T-helper 9 cell (primary cell): ENCODE measurements at regions not wholly inside any gene's neighbourhood (a gene's known extent, or its start where the extent isn't known, plus 50 kb on each side); places are given as distances from the start of the nearest gene placed in this dataset.
"Not testable (repeated sequence)": the region's sequence is repeated elsewhere in the genome, so short reads cannot be mapped to it uniquely, and the experiment has no call there.

Experiments used
- DNase-seq: peaks from one replicate; pipeline ENCODE4 v3.0.0-alpha.2; 2020

DNA sequence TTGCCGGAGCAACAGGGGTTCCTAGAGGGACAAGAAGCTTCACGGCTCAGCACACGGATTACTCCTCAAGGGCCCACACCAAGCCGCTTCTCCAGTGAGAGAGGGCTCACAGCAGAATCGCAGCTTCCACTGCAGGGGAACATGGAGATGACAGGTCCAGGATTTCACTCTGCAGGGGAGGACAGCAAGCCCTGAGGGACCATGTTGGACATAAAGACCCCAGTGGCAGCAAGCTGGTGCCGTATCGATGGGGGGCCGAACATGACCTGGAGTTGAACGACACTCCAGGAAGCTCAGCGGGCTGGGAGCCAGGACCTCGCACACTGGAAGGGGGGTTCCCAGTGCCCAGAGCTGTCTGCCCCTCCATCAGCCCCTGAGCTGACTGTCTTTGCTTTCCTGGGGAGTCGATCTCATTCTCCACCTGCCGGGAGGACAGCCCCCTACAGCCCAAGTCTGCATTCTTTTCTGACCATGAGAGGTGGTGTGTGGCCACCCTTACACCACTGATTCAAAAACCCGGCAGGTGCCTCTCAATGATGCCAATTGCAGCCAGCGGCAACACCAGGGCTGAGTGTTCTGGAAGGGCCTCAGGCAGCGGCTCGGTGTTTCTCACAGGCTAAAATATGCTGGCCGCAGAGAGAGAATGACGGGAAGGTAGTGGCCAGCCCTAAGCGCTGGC is 194.5 kb upstream of the CDH4 start:
- DNase-seq = no peak

DNA sequence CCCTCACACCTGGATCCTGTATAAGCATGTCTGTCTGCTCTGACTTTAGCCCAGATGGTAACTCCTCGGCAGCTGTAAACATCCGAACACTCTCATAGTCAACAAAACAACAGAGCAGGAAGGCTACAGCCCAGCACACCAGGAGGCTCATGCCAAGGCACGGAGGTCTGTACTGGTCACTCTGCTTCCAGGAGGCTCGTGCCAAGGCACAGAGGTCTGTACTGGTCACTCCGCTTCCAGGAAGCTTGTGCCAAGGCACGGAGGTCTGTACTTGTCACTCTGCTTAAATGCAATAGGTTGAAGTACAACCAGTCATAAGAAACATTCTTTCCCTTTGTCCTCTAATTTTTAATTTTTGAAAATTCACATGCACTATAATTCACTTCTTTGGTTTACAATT is 190.1 kb upstream of the CDH4 start:
- DNase-seq = no peak

DNA sequence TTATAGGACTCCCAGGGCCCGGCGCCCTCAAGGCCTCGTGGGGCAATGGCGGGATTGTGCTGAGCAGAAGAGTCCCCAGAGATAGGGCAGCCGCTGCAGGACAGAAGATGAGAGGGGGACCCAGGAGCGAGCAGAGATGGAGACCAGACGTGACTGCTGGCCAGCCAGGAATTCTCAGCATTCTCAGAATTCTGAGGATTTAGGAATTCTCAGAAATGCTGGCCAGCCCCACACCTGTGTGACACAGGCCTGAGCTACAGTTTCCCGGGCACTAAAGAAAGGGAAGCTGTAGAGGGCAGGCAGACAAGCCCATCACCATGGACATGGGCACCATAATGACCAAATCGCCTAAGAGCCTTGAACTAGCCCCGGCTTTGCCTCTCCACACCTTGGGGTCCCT is 186.2 kb upstream of the CDH4 start:
- DNase-seq = no peak

DNA sequence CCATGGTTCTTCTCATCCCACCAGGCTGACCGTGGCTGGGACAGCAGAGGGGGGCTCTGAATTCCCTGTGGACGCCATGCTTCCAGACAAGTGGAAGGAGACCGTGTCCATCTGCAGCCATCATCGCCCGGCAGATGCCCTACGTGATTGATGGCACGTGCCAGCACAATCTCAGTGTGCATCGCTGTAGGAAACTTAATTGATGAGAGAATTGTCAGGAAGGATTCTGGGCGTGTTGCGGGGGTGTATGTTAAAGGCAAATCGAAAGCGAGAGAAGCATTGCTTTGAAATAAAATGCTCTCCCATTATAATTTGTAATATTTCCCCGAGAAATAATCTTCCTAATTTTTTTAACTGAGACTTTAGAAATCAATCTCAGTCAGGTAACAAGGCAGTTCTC is 185.5 kb upstream of the CDH4 start:
- DNase-seq = no peak

DNA sequence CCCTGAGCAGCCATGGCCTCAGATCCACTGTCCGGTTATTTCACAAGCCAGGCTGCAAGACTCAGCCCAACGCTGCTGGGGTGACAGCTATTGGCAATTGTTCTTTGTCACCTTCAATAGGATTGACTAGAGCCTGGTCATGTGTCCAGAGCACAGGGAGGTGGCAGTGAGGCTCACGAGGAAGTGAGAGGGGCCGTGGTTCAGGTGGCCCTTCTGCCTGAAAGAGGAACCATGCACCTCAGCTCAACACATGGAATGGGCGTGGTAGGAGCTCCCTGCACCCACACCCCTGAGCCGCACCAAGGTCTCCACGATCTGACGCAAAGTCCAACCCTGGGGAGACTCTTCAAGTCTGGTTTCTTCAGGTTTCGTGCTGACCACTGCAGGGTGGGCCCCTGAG is 184.8 kb upstream of the CDH4 start:
- no peak for DNase-seq

DNA sequence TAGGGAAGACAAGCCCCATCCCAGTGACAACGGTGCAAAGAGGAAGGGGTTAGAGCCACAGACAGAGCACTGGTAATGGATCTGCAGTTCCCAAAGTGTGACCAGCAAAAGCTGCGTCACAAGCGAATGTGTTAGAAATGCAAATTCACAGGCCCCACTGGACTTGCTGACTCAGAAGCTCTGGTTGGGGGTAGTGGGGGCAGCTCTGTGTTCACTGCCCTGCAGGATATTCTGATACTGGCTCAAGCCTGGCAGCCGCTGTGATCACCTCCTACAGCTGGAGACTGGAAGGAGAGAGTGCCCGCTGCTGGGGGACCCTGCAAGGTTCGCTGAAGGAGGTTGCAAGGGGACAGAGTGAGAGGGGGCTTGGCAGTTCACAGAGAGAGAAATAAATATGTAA is 179.7 kb upstream of the CDH4 start:
- DNase-seq = no peak

DNA sequence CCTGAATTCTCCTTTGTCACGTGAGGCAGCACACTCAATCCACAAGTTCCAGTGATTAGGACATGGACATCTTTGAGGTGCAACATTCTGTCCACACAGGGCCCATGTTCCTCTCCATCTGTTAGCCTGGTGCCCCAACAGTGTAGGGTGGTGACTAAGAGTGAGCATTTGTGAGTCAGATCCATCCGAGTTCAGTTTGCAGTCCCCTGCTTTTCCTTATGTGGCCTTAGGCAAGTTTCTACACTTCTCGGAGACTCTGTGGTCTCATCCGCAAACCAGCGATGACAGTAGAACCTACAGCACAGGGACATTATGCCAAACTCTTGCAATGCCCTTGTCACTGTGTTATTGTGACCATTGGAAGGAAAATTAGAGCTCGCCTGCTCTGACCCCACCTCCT is 178.7 kb upstream of the CDH4 start:
- DNase-seq = no peak

DNA sequence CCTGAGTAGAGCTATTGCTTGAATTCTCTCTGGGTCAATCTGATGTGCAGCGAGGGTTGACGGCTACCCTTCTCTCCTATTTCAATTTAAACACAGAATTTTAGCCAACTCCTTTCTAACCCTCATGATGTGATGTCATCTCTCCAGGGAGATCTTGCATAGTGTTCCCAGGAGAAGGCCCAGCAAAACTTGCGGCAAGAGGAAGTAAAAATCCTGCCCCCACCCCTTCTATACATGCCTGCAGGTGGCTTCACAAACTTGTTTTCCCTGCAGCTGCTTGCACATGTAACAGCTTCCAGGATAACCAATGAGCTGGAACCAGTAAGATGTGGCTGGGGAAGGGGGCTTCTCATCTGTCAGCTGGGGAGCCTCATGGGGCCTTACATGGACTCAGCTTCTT is 169.3 kb upstream of the CDH4 start:
- DNase-seq = no peak

DNA sequence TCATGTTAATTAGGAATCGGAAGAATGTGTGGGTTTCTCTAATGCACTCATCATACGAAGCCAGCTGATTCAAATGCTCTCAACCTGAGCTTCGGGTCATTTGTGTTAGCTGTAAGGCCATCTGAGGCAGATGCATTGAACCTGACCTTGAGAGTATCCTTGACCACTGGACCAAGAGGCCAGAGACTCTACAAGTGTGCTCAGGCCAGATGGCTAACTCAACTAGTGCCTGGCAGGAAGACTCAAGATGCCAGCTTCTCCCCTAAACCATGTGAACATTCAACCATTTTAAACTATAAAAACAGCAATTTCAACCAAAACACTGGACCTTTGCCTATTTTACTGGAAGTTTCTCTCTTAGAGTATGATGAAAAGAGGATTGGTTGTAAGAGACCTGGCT is 168.6 kb upstream of the CDH4 start:
- DNase-seq = no peak

DNA sequence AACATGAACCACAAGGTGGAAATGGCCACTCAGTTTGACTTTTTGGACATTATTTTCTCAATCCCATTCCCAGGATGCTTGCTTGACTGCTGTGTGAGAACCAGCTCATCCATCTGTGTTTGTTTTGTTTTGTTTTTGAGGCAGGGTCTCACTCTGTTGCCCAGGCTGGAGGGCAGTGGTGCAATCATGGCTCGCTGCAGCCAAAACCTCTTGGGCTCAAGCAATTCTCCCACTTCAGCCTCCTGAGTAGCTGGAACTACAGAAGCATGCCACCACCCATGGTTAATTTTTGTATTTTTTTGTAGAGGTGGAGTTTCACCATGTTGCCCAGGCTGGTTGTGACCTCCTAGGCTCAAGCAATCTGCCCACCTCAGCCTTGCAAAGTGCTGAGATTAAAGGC is 166.0 kb upstream of the CDH4 start:
- DNase-seq = no peak

DNA sequence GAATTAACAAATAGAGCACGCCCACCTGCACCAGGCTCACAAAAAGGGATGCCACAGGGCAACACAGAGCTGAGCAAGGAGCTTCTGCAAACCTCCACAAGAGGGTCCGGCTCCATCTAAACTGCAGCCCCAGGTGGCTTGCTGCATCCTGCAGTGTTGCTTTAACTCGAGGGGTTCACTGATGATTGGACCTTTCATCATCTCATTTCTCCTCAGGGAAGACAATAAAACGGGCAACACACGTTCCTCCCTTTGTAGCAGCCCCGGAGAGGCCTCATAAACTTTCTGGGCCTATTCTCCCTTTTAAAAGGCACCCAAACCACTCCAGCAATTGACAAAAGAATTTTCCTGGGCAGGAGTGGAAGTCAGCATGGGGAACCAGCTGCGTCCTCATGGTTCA is 161.5 kb upstream of the CDH4 start:
- DNase-seq = no peak

DNA sequence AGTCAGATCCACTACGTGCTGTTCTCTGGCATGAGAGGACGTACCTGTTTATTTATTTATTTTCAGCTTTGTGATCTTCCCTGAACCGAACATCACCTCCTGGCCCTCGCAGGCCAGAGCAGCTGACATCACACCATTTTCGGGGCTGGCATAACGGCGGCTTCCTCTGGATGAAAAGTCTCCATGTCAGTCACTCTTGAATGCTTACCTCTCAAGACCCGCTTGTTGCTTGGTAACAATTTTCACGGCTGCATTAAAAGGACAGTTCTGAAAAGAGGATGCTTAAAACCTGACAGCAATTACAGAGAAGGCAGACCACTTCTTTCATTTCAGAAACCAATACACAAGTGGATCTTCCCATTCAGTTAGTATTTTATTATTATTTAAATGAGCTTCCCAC is 159.8 kb upstream of the CDH4 start:
- DNase-seq = no peak

DNA sequence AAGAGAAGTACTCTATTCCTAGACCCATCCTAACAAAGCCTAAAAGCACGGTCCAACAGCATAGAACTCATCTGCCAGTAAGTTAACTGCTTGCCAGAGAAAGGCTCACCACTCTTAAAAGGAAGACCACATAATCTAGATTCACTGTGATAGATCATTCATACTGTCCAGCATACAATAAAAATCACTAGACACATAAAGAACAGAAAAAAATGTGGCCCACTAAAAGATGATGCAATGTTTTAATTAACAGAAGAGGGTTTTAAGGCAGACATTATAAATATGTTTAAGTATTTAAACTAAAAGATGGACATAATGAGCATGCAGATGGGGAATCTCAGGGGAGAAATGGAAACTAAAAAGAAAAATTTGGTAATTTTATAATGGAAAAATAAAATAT is 157.5 kb upstream of the CDH4 start:
- DNase-seq = no peak

DNA sequence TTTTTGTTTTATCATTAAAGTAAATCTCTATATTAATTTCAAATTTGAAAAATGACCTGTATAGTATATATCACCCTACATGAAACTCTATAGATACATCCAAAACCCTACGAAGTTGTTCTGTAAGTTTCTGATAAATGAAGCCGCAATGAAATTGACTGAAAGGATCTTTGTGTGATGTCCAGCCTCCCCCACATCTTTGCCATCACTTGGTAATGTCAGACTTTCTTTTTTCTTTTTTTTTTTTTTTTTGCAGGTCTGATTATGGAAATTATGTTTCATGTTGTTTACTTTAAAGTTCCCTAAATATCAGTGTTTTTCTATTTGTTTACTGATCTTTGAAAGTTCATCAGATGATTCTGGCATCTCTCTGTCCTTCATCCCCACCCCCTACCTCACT is 155.6 kb upstream of the CDH4 start:
- DNase-seq = no peak

DNA sequence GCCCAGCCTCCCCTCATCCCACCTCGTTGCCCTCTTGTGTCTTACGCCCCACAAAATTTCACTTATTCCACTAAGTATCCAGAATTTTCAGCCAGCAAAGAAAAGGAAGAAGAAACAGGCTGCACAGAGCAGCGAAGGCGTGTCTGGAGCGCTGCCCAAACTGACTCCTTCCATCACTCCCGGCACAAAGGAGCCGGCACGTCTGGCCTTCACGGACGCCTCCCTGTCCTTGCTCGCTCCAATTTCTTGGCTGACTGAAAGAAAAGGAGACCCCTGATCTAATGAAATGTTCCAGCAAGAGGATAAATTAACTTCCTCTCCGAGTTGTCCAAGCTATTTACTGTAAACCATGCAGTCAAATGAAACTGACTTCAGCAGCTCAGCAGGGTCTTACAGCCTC is 152.3 kb upstream of the CDH4 start:
- no peak for DNase-seq

DNA sequence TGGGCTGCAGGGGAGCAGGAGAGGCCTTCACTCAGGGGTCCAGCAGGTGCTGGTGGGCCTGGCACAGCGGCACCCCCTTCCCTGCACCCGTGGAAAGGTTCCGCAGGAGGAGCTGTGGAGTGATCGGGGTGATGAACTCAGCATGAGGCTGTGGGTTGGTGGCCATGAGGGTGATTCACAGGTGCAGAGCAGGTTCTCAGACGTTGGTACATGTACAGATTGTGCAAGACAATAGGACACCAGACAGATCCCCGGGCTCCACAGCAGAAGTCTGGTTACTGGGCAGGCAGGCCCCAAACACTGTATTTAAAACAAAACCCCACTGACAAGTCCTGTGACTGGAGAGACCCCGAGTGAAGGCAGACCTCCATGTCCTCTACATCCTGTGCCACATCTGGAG is 151.6 kb upstream of the CDH4 start:
- no peak for DNase-seq

DNA sequence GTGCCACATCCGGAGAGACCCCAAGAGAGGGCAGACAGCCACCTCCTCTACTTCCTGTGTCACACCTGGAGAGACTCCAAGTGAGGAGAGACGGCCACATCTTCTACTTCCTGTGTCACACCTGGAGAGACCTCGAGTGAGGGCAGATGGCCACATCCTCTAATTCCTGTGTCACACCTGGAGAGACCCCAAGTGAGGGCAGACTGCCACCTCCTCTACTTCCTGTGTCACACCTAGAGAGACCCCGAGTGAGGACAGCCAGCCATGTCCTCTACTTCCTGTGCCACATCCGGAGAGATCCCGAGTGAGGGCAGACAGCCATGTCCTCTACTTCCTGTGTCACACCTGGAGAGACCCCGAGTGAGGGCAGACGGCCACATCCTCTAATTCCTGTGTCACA is 150.7 kb upstream of the CDH4 start:
- DNase-seq = not testable (repeated sequence)

DNA sequence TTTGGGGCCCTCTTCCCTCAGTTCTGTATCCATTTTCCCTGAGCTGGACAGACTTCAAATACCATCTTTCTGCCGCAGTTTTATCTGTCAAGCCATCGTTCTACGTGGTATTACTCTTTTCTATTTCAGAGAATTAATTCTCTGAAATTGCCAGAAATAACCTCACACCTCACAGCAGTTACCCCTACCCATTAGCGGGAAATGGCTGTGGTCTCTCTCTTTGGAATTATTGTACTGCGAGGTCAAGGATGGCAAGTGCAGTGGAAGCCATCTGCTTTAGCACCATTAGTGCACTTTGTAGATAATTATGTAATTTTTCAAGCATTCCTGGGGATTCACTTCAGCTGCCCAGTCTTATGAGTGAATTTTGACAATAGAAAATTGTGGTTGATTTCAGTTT is 147.8 kb upstream of the CDH4 start:
- DNase-seq = no peak

DNA sequence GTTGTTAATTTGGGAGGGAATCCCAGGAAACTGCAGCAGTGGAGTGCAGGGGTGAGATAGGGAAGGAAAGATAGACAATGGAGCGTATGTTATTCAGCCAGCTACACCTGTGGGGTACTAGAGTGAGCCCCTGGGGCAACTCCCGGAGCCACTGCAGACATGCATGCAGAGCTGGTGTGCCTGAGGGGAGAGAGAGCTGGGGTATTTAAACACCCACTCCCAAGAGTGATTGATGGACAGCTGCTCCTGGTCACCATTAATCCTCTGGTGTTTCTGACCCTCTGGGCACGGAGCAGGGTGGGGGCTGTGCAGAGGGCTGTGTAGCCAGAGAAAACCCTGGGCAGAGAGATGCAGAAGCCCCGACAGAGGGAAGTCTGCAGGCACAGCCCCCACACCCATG is 146.7 kb upstream of the CDH4 start:
- no peak for DNase-seq

DNA sequence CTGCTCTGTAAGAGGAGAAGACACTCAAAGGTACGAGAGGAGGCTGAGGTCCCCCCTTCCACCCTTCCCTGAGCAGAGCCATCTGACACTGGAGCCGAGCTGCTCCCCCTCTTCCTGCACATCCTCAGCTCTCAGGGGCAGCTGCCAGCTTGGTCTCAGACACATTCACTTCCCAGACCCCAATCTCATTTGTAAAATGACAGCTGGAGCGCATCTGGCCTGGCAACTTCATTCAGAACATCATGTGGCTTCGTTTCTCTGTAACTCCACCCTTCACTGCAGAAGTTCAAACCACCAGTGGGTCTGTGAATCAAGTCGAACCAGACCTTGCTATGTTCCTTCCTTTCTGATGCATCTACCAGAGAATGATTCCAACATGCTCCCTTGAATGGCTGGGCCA is 145.6 kb upstream of the CDH4 start:
- no peak for DNase-seq

DNA sequence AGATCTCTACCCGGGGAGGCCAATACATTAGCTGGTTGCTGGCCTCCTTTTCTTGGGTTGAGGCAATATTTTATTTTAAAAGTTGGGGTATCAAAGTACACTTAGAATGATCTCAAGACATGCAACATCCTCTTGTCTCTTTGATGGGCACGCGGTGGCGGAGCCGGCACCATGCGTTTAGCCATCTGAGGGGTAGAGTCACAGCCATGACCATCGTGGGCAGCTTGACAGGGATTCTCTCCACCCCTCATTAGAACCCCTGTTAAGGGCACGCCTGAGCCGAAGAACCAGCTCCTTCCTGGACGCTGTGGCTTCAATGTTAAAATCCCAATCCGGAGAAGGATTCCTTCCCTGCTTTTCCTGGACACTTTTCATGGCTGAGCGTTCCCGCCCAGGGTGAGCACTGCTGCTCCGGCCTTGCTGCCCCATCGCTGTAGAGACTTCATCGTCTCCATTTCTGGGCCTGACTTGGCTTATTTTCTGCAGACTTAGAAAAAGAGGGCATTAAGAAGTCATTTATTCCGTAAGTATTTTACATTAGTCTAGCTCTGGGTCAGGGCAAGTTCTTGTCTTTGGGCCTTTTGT is 142.7 kb upstream of the CDH4 start:
- DNase-seq = no peak

DNA sequence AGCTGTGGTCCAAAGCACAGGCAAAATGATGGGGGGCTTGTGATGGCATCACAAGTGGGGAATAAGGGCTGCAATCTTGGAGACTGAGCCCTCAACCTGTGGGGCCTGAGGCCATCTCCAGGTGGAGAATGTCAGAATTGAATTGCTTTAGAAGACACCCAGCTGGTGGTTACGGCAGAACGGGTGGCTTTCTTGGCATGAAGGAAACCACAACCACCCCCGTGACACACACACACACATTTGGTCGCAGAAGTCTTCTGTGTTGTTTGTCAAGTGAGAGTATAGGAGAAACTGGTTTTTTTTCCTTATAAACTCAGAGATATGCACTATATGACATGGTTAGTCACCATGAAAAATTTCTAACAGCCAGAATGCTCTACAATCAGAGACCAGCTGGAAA is 139.5 kb upstream of the CDH4 start:
- DNase-seq = no peak

DNA sequence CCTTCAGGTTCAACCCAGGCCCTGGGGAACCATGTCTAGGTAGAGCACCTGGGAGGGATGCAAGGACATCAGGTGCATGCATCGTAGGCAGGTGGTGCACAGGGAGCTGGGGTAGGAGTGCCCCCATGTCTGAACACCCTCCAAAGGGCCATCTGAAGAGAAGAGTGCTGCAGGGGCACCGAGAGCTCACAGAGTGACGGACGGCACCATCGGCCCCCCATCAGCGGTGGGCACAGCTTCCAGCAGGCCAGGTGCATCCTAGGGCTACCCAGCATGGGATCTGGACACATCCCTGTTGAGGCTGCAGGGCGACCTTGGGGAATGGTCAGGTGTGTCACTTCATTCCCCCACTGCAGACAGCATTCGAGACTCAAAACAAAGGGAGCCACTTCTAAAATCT is 138.3 kb upstream of the CDH4 start:
- DNase-seq = no peak

DNA sequence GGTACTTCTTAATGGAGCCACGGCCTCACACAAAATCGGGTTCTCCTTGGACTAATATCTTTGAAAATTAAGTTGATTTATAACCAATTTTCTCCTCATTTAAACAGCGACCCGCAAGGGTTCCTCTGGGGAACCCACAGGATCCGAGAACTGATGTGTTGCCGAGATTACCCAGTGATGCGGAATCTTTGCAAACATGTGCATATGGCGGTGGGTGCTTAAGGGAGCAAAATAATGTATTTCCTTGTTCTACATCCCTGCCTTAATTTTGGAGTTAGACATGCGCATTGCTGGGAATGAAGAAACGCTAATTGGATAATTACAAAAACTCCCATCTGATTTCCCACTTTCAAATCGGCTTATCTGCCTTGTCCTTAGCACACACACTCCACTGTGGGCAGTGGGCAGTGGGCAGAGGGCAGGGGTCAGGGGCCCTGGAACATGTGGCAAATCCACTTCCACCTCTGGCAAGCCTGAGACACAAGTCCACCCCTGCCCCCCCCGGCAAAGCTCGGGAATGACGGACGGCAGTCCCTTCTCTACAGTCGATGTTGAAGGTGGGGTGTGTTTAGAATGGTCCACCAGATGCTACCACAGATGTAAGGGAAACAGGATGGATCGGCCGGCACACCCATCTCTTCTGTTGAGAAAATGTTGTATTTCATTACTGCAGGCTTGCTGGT is 137.4 kb upstream of the CDH4 start:
- no peak for DNase-seq
